OCI-LY1 (cell line): ENCODE measurements at regions not wholly inside any gene's neighbourhood (a gene's known extent, or its start where the extent isn't known, plus 50 kb on each side); places are given as distances from the start of the nearest gene placed in this dataset.

ENCODE experiments used
- H2AFZ ChIP-seq: fragments of 200-600 bp; sonication (generic), shearing (Covaris generic); 2 replicates; pipeline ENCODE4 v1.6.0; 2014; ENCODE audit warnings: antibody characterized with exemption, mild to moderate bottlenecking, low read length
- H3F3A ChIP-seq: fragments of 200-600 bp; sonication (generic), shearing (Covaris generic); 2 replicates; pipeline ENCODE4 v1.6.0; 2014; ENCODE audit warnings: mild to moderate bottlenecking, antibody characterized with exemption, low read length, moderate library complexity; ENCODE audit not compliant: insufficient read depth
- H3K27ac ChIP-seq: fragments of 200-600 bp; sonication (generic); 2 replicates; pipeline ENCODE4 v1.5.1; 2014; ENCODE audit warnings: low read length, mixed run types, mild to moderate bottlenecking, low read depth; ENCODE audit not compliant: poor library complexity, severe bottlenecking
- H3K27me3 ChIP-seq: fragments of 200-600 bp; sonication (generic); 2 replicates; pipeline ENCODE4 v1.6.0; 2014; ENCODE audit warnings: antibody characterized with exemption, mild to moderate bottlenecking, low read length, moderate library complexity; ENCODE audit not compliant: insufficient read depth
- H3K36me3 ChIP-seq: fragments of 200-600 bp; sonication (generic); 2 replicates; pipeline ENCODE4 v1.6.1; 2014; ENCODE audit warnings: mild to moderate bottlenecking, antibody characterized with exemption, low read length, moderate library complexity, mixed read lengths; ENCODE audit not compliant: insufficient read depth
- H3K4me1 ChIP-seq: fragments of 200-600 bp; sonication (generic); 2 replicates; pipeline ENCODE4 v1.5.1; 2014; ENCODE audit warnings: mild to moderate bottlenecking, low read length, moderate library complexity; ENCODE audit not compliant: insufficient read depth, severe bottlenecking
- H3K4me2 ChIP-seq: fragments of 200-600 bp; sonication (generic), shearing (Covaris generic); 2 replicates; pipeline ENCODE4 v1.6.1; 2014; ENCODE audit warnings: low read length
- H3K4me3 ChIP-seq: fragments of 200-600 bp; sonication (generic); 2 replicates; pipeline ENCODE4 v1.5.1; 2014; ENCODE audit warnings: low read length, low read depth, mild to moderate bottlenecking, mixed read lengths; ENCODE audit not compliant: poor library complexity, severe bottlenecking
- H3K79me2 ChIP-seq: fragments of 200-600 bp; shearing (Covaris generic); 2 replicates; pipeline ENCODE4 v1.6.1; 2016; ENCODE audit warnings: mixed run types, low read length, mixed read lengths; ENCODE audit not compliant: insufficient read depth
- H3K9ac ChIP-seq: fragments of 200-600 bp; sonication (generic), shearing (Covaris generic); 2 replicates; pipeline ENCODE4 v1.6.1; 2014; ENCODE audit warnings: mild to moderate bottlenecking, low read length, mixed read lengths
- H3K9me2 ChIP-seq: fragments of 200-600 bp; sonication (generic), shearing (Covaris generic); 2 replicates; pipeline ENCODE4 v1.6.1; 2014; ENCODE audit warnings: low read depth, mild to moderate bottlenecking, low read length, mixed read lengths
- H3K9me3 ChIP-seq: fragments of 200-600 bp; shearing (Covaris generic); 2 replicates; pipeline ENCODE4 v1.6.1; 2014; ENCODE audit warnings: low read length, mixed read lengths
- H4K20me1 ChIP-seq: fragments of 200-600 bp; sonication (generic), shearing (Covaris generic); 2 replicates; pipeline ENCODE4 v1.6.0; 2016; ENCODE audit warnings: mild to moderate bottlenecking, low read length; ENCODE audit not compliant: insufficient read depth
- EZH2 ChIP-seq: fragments of 200-600 bp; sonication (generic), shearing (Covaris generic); IDR thresholded peaks from 2 replicates; pipeline ENCODE4 v1.8.0; 2017; ENCODE audit warnings: borderline replicate concordance, mixed run types, mild to moderate bottlenecking, antibody characterized with exemption, low read length, moderate library complexity, mixed read lengths
- TF ChIP-seq, protein P1 (sequence below): fragments of 200-600 bp; sonication (generic), shearing (Covaris generic); IDR thresholded peaks from 2 replicates; pipeline ENCODE4 v1.5.1; 2017; ENCODE audit warnings: mild to moderate bottlenecking, antibody characterized with exemption, low read length, moderate library complexity, mixed read lengths

DNA sequence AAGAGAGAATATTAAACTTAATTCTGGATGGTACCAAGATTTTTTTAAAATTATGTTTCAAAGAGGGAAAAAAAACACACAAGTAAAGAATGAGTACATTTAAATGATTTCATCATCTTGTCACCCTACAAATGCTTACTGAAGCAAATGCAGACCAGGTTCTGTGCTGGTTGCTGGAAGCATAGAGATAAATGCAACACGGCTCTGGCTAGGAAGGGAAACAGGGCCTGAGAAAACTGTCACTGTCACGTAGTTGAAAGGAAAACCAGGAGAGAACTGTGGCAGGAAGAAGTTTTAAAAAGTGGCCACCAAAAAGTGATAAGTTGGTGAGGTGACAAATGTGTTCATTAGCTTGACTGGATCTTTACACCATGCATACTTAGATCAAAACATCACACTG is 336.9 kb upstream of the NFIA start:
- TF ChIP-seq, protein P1, sequence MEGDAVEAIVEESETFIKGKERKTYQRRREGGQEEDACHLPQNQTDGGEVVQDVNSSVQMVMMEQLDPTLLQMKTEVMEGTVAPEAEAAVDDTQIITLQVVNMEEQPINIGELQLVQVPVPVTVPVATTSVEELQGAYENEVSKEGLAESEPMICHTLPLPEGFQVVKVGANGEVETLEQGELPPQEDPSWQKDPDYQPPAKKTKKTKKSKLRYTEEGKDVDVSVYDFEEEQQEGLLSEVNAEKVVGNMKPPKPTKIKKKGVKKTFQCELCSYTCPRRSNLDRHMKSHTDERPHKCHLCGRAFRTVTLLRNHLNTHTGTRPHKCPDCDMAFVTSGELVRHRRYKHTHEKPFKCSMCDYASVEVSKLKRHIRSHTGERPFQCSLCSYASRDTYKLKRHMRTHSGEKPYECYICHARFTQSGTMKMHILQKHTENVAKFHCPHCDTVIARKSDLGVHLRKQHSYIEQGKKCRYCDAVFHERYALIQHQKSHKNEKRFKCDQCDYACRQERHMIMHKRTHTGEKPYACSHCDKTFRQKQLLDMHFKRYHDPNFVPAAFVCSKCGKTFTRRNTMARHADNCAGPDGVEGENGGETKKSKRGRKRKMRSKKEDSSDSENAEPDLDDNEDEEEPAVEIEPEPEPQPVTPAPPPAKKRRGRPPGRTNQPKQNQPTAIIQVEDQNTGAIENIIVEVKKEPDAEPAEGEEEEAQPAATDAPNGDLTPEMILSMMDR: no peak
- no peak for TF ChIP-seq EZH2
- Histone ChIP-seq H3K27me3 (no peaks in the 10 kb centered on the region), H3K9me2 (no peaks in the 10 kb centered on the region), H3K36me3 (no peaks in the 10 kb centered on the region), H3K9me3 (no peaks in the 10 kb centered on the region), H3K4me2 (no peak overlapping the region), H3K9ac (no peak overlapping the region), H3K4me1 (no peaks in the 10 kb centered on the region), H3K27ac (no peak overlapping the region), H3F3A (no peaks in the 10 kb centered on the region), H3K79me2 (no peaks in the 10 kb centered on the region), H4K20me1 (no peaks in the 10 kb centered on the region), H3K4me3 (no peak overlapping the region), H2AFZ (no peak overlapping the region)

DNA sequence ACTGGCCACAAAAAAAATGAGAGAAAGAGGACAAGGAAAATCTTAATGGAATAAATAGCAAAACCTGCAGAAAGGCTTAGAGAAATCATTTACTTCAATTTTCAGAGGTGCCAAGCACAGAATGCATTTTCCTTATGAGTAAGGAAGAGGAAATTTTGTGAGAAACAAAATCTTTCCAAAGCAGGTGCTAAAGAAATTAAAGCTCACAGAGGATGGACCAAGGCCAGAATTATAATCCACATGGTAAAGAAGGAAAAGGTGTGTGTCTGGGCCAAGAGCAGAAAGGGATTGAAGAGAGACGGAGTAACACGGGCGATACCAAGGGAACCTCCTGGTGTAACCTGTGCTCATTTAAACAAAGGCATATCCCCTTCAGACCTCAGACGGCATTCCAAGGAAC is 340.0 kb upstream of the NFIA start:
- no peak for TF ChIP-seq EZH2
- TF ChIP-seq, protein P1: no peak
- Histone ChIP-seq H3K9me3 (no peaks in the 10 kb centered on the region), H3K27me3 (no peaks in the 10 kb centered on the region), H3K4me3 (no peak overlapping the region), H3F3A (no peaks in the 10 kb centered on the region), H4K20me1 (no peaks in the 10 kb centered on the region), H3K36me3 (no peaks in the 10 kb centered on the region), H3K79me2 (no peaks in the 10 kb centered on the region), H3K9ac (no peak overlapping the region), H3K9me2 (no peaks in the 10 kb centered on the region), H2AFZ (no peak overlapping the region), H3K27ac (no peak overlapping the region), H3K4me1 (no peaks in the 10 kb centered on the region), H3K4me2 (no peak overlapping the region)

DNA sequence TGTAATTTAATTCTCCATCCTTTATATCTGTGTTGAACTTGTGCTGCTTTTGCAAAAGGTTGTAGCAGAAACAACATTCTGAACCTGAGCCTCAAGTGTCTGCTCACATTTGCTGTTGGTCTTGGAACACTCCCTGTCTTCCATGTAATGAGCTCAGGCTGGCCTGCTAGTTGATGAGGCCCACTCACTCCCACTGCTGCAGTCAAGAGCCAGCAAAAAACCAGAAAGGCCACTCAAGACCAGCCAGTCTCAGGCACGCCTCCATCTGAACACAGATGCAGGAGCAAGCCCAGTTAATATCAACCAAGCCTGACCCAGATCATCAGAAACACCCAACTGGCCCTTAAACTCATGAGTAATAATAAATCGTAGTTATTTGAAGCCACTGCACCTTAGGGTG is 342.2 kb upstream of the NFIA start:
- H3K9ac ChIP-seq: no peak overlapping the region

DNA sequence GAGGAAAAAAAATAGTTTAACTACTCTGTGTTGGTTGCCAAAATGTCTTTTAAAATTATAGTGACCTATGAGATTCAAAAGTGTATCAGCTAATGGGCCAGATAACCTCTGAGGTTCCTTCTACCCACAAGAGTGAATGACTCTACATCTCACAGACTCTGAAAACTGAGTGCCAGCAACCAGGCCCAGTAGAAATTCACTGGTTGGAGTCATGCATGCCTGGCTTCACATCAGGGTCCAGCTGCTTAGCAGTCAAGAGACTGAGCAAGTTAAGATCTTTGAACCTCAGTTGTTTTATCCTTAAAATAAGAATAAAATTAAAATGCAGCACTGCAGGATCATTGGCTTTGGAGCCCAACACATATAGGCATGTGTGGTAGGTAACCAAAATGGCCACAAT is 342.6 kb upstream of the NFIA start:
- H3K4me3 ChIP-seq: no peak overlapping the region
- no peak for TF ChIP-seq EZH2
- TF ChIP-seq, protein P1: no peak
- H3K9ac ChIP-seq: no peak overlapping the region
- no peaks in the 10 kb centered on the region for H3K9me2 ChIP-seq
- no peaks in the 10 kb centered on the region for H4K20me1 ChIP-seq
- no peak overlapping the region for H3K27ac ChIP-seq
- no peaks in the 10 kb centered on the region for H3K4me1 ChIP-seq
- H3K4me2 ChIP-seq: no peak overlapping the region
- H3K9me3 ChIP-seq: no peaks in the 10 kb centered on the region
- no peak overlapping the region for H2AFZ ChIP-seq
- H3K36me3 ChIP-seq: no peaks in the 10 kb centered on the region
- H3K79me2 ChIP-seq: no peaks in the 10 kb centered on the region
- no peaks in the 10 kb centered on the region for H3F3A ChIP-seq
- H3K27me3 ChIP-seq: no peaks in the 10 kb centered on the region

More for the DNA sequence above, 342.2 kb upstream of the NFIA start:
- no peak overlapping the region for H3K27ac ChIP-seq
- H3K9me3 ChIP-seq: no peaks in the 10 kb centered on the region
- no peaks in the 10 kb centered on the region for H3K4me1 ChIP-seq
- H4K20me1 ChIP-seq: no peaks in the 10 kb centered on the region
- H3F3A ChIP-seq: no peaks in the 10 kb centered on the region
- H3K9me2 ChIP-seq: no peaks in the 10 kb centered on the region
- TF ChIP-seq EZH2: no peak
- H3K4me3 ChIP-seq: no peak overlapping the region
- H3K27me3 ChIP-seq: no peaks in the 10 kb centered on the region
- no peaks in the 10 kb centered on the region for H3K79me2 ChIP-seq
- H3K4me2 ChIP-seq: no peak overlapping the region
- H2AFZ ChIP-seq: no peak overlapping the region
- no peaks in the 10 kb centered on the region for H3K36me3 ChIP-seq
